ENCODE measurements at regions not wholly inside any gene's neighbourhood (a gene's known extent, or its start where the extent isn't known, plus 50 kb on each side); places are given as distances from the start of the nearest gene placed in this dataset.

GRCh38 chr1:81128079-81128478 lies 672.7 kb upstream of the ADGRL2 start:
- no peaks in the 10 kb centered on the region for H3K36me3 Mint-ChIP-seq
- ATAC-seq (no peak), DNase-seq (ENCODE audit: low spot score in 2 of 2) (no peak)
- no peak overlapping the region for H3K27ac Mint-ChIP-seq
- peaks cover 12 to 17% of the 10 kb centered on the region in 2 donors for H3K9me3 Mint-ChIP-seq

DNA sequence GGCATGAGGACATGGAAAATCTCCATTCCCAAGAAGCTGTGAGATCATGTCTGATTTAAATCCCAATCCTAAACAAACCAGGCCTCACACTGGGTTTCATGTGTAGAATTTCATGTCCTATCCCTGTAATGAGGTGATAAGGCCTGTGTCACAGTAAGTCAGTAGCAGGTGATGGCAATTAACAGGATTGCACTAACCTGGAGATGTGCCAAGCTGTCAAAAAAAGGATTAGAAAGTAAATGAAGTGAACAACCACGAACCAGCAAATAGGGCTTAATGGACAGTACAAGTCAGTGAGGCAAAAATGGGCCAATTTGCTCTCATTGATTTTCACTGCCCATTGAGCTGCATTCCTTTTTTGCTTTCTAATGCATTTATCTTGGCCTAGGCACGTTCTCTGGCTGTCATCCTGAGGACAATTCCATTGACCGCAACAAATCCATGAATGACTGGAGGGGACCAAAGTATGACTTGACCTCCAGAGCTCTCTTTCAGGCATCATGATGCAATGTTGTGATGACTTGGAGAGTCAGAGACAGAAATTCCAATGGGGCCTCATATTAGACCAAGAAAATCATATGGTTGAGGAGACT lies 673.6 kb upstream of the ADGRL2 start:
- H3K9me3 Mint-ChIP-seq, result peaks cover 12 to 17% of the 10 kb centered on the region in 2 donors
- no peak for DNase-seq (ENCODE audit: low spot score in 2 of 2)

GRCh38 chr1:81125672-81126071 lies 675.1 kb upstream of the ADGRL2 start:
- Mint-ChIP-seq H3K27ac (no peak overlapping the region), H3K9me3 (peaks cover 12 to 17% of the 10 kb centered on the region in 2 donors), H3K36me3 (no peaks in the 10 kb centered on the region)
- ATAC-seq (no peak), DNase-seq (ENCODE audit: low spot score in 2 of 2) (no peak)

More for the DNA sequence above, 673.6 kb upstream of the ADGRL2 start:
- ATAC-seq, result no peak
- Mint-ChIP-seq H3K27ac (no peak overlapping the region), H3K36me3 (no peaks in the 10 kb centered on the region)

GRCh38 chr1:81121306-81121705 lies 679.4 kb upstream of the ADGRL2 start:
- no peaks in the 10 kb centered on the region for H3K36me3 Mint-ChIP-seq
- DNase-seq (ENCODE audit: low spot score in 2 of 2) (no peak), ATAC-seq (no peak)
- peaks cover 7 to 8% of the 10 kb centered on the region in 2 donors for H3K9me3 Mint-ChIP-seq
- H3K27ac Mint-ChIP-seq, result no peak overlapping the region

GRCh38 chr1:81119319-81119718 lies 681.4 kb upstream of the ADGRL2 start:
- no peak for DNase-seq (ENCODE audit: low spot score in 2 of 2)
- no peak for ATAC-seq
- H3K9me3 Mint-ChIP-seq, result peaks cover 4 to 7% of the 10 kb centered on the region in 2 donors
- H3K36me3 Mint-ChIP-seq, result no peaks in the 10 kb centered on the region
- H3K27ac Mint-ChIP-seq, result no peak overlapping the region

GRCh38 chr1:81118550-81118949 lies 682.2 kb upstream of the ADGRL2 start:
- Mint-ChIP-seq H3K36me3 (no peaks in the 10 kb centered on the region), H3K9me3 (peaks cover 4 to 10% of the 10 kb centered on the region in 2 donors), H3K27ac (no peak overlapping the region)
- ATAC-seq (no peak), DNase-seq (ENCODE audit: low spot score in 2 of 2) (no peak)

- Mint-ChIP-seq H3K27ac (no peak overlapping the region), H3K36me3 (no peaks in the 10 kb centered on the region), H3K9me3 (peaks cover 4 to 10% of the 10 kb centered on the region in 2 donors)
- ATAC-seq, result no peak
- no peak for DNase-seq (ENCODE audit: low spot score in 2 of 2)
Measured at GRCh38 chr1:81115422-81115821, 685.3 kb upstream of the ADGRL2 start.

- DNase-seq (ENCODE audit: low spot score in 2 of 2) (no peak), ATAC-seq (no peak)
- Mint-ChIP-seq H3K36me3 (no peaks in the 10 kb centered on the region), H3K9me3 (peaks cover 5 to 11% of the 10 kb centered on the region in 2 donors), H3K27ac (no peak overlapping the region)
Measured at GRCh38 chr1:81114191-81114590, 686.5 kb upstream of the ADGRL2 start.

DNA sequence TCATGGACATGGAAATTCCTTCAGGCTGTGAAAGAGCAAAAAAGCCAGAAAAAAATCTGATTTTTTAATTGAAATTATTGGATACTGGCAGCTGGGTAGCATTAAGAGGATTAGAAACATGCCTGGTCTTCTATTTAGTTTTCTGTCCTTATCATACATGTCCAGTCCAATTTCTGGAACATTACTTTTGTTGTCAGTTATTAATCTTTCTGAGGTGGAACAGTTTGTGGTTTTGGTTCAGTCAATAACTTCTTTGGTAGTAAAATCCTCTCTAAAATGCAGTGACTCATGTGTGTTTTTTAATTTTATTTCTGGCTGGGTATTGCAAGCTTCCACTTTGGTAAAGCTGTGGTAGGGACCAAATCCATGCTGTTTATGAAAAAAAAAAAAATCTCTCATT lies 687.0 kb upstream of the ADGRL2 start:
- H3K27ac Mint-ChIP-seq, result no peak overlapping the region
- ATAC-seq (no peak), DNase-seq (ENCODE audit: low spot score in 2 of 2) (no peak)
- H3K36me3 Mint-ChIP-seq, result no peaks in the 10 kb centered on the region
- peaks cover 3 to 10% of the 10 kb centered on the region in 2 donors for H3K9me3 Mint-ChIP-seq

DNA sequence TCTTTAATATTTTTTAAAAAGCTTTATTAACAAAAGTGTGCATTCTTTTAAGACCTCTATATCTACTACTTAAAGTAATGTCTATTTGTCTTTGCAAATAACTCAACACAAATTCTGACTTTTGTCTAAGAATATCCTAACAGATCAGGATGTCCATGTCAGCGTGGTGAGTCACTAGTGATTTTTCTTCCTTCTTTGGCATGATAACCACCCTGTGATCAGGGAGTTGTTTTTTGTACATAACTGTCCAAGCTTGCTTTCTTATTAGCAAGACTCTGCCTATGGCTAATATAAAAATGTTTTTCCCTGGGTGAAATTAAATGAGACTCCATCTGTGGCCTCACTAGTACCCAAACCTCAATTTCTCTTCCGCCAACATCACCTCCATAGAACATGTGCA lies 688.9 kb upstream of the ADGRL2 start:
- no peak for DNase-seq (ENCODE audit: low spot score in 2 of 2)
- Mint-ChIP-seq H3K36me3 (no peaks in the 10 kb centered on the region), H3K27ac (no peak overlapping the region), H3K9me3 (peaks cover 7 to 10% of the 10 kb centered on the region in 2 donors)
- ATAC-seq, result no peak

DNA sequence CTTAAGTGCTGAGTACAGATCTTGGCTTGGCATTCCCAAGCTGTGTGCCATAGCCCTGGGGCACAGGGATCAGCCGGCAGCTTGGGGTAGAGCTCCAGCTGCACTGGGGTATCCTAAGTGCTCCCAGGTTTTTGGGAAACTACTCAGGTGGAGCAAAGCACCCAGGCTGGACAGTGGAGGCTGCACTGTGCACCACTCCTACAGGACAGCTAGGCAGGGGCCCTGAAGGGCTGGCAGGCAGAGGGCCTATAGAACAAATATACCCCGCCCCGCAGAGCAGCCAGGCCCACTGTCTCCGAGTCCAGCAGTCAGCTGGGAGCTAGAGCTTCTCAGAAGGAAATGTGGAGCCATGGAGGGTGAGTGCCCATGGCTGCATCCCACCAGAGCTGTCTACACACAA lies 691.7 kb upstream of the ADGRL2 start:
- Mint-ChIP-seq H3K9me3 (peaks cover 15 to 18% of the 10 kb centered on the region in 2 donors), H3K27ac (no peak overlapping the region), H3K36me3 (no peaks in the 10 kb centered on the region)
- ATAC-seq, result no peak
- no peak for DNase-seq (ENCODE audit: low spot score in 2 of 2)

GRCh38 chr1:81097860-81098259 lies 702.9 kb upstream of the ADGRL2 start:
- no peak for ATAC-seq
- DNase-seq (ENCODE audit: low spot score in 2 of 2), result no peak
- Mint-ChIP-seq H3K27ac (no peak overlapping the region), H3K9me3 (peaks cover 4 to 5% of the 10 kb centered on the region in 2 donors), H3K36me3 (no peaks in the 10 kb centered on the region)

GRCh38 chr1:81073580-81073979 lies 727.2 kb upstream of the ADGRL2 start:
- DNase-seq (ENCODE audit: low spot score in 2 of 2), result no peak
- H3K27ac Mint-ChIP-seq, result no peak overlapping the region
- ATAC-seq, result no peak
- H3K36me3 Mint-ChIP-seq, result no peaks in the 10 kb centered on the region
- peaks cover 12 to 15% of the 10 kb centered on the region in 2 donors for H3K9me3 Mint-ChIP-seq

DNA sequence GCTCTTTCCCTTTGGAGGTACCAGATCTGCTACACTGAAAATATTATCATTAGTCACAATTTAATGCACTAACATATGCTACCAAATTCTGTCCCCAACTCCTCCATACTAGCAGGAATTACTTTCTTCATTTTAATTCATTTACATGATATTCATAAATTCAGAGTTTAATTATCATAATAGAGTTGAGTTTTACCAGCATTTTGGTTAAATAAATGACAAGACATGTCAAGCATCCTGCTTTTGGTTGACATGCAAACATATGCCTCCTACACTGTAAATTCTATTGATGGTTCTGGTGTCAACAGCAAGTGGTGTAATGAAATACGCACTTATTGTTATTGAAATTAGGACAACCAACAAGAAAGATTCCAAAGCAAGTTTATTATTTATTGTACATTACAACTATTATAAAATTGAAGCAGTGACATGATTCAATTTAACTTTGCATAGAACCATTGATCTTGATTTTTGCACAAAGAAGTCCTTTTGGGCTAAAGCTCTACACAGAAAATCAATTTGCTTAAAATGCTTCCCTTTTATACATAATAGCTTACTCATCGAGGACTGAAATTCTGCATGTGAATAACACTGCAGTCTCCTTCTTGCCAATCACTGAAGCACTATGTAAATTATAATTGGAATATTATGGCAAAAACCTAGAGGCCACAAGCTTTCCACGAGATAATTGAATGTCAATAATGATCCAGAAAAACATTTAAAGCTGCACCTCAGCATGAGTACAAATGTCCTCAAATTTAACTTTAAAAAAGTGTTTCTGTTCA lies 728.6 kb upstream of the ADGRL2 start:
- ATAC-seq (no peak), DNase-seq (ENCODE audit: low spot score in 2 of 2) (no peak)
- Mint-ChIP-seq H3K27ac (no peak overlapping the region), H3K36me3 (no peaks in the 10 kb centered on the region), H3K9me3 (peaks cover 12 to 19% of the 10 kb centered on the region in 2 donors)

GRCh38 chr1:81071072-81071858 lies 729.5 kb upstream of the ADGRL2 start:
- peaks cover 12 to 19% of the 10 kb centered on the region in 2 donors for H3K9me3 Mint-ChIP-seq
- H3K27ac Mint-ChIP-seq, result no peak overlapping the region
- H3K36me3 Mint-ChIP-seq, result no peaks in the 10 kb centered on the region
- no peak for ATAC-seq
- DNase-seq (ENCODE audit: low spot score in 2 of 2), result no peak

GRCh38 chr1:81069856-81070255 lies 730.9 kb upstream of the ADGRL2 start:
- H3K9me3 Mint-ChIP-seq, result peaks cover 4 to 12% of the 10 kb centered on the region in 2 donors
- DNase-seq (ENCODE audit: low spot score in 2 of 2) (no peak), ATAC-seq (no peak)
- no peaks in the 10 kb centered on the region for H3K36me3 Mint-ChIP-seq
- H3K27ac Mint-ChIP-seq, result no peak overlapping the region

- no peaks in the 10 kb centered on the region for H3K36me3 Mint-ChIP-seq
- peaks cover 4 to 8% of the 10 kb centered on the region in 2 donors for H3K9me3 Mint-ChIP-seq
- DNase-seq (ENCODE audit: low spot score in 2 of 2), result no peak
- no peak overlapping the region for H3K27ac Mint-ChIP-seq
- no peak for ATAC-seq
Measured at GRCh38 chr1:81068726-81069125, 732.0 kb upstream of the ADGRL2 start.

Measured in activated naive CD4-positive, alpha-beta T cell treated with anti-CD3 and anti-CD28 coated beads, Interleukin-2, amount 50 U/mL, for 72 hours (primary cell).